GM18909 (cell line): ENCODE measurements at regions not wholly inside any gene's neighbourhood (a gene's known extent, or its start where the extent isn't known, plus 50 kb on each side); places are given as distances from the start of the nearest gene placed in this dataset.

ENCODE experiments used
- ATAC-seq: cut with Tn5 transposase; IDR thresholded peaks from one replicate; pipeline ENCODE4 v1.9.1; 2021; ENCODE audit warnings: mild to moderate bottlenecking; ENCODE audit not compliant: unreplicated experiment, poor library complexity

DNA sequence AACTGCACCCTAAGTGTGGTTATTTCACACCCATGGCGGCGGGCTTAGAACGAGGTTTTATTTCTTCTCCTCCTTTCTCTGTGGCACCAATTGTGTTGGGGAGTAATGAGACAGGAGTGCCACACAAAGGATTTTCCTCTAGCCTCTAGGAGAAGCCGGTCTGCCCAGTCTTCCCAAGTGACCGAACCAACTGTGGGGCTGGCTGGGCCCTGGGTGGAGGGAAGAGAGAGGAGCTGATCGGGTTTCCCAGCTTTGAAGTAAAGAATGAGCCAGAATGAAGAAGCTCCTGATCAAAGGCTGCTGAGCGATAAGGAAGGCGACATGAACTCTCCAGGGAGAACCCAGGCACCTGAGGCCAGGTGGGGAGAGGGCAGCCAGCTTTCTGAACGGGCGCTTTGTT, 616.0 kb upstream of the BTBD3 start:
- ATAC-seq: no peak

DNA sequence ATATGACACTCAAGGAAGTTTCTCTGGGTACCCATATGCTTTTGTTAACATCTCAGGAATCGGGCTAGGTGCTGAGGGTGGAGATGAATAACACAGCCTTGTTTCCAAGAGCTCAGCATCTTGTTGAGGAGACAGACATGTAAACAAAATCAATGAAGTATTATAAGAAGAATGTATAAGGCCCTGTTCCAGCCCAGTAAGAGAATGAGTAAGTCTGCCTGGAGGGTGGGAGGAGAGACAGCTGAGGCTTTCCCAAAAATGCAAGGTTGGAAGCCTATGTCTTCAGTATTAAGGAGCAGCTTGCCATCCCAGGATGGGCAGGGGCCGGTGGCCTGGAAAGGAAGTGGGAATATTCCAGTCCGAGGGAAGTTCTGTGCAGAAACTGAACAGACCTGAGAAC, 615.3 kb upstream of the BTBD3 start:
- no peak for ATAC-seq

DNA sequence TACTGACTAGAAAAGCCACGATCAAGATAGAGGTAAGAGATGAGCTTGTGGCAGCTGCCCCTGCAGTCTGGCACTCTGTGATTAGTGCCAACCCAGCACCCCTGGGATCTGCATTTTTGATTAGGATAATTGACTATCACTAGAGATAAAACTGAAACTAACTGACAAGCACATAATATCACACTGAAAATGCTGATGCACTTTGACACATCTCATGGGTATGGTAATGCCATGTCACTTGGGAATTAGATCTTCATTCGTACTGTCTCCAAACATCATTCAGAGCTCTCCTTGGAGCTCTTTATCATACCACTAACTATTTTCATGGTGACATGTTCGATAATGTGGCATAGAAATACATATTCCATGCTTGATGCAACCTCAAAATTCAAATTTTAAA, 612.9 kb upstream of the BTBD3 start:
- ATAC-seq: no peak

DNA sequence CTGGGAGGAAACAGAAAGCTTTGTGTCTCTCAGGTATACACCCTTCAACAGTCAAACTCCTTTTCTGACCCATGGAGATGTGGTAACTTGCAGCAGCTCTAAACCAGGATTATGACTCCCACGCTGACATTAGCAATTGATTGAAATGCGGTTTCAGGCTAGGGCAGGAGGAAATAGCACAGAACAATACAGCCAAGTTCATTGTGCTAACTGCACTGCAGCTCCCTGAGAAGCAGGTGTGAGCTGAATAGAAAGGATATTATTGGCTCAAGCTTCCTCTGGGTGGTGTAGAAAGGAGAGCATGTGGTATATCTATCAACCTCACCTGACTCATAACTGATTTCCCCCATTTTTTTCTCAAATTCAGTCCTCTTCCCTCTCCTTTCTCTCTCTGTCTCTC, 612.3 kb upstream of the BTBD3 start:
- ATAC-seq: peak; percentile 46

DNA sequence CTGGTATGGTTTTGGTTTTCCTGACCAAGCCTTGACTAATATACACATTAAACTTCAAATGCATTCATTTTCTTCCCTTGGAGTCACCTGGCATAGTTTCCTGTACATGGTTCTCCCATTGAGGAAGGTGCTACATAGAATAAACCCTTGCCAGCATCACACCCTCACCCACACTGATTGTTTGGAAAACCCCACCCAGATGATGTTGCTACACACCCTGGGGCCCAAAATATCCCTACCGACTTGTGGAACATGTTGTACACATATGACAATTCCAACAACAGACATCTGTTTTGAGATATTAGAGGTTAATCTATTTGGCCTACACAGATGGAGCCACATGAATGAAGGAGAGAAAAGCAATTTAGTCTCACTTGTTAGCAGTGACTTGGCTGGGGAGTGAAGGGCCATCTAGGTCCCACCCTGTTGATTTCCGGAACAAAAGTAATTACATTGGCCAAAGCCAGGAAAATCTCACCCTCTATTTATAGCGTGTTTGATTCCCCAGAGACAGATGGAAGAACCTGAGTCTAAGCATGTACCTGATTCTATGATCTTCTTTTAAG, 606.0 kb upstream of the BTBD3 start:
- ATAC-seq: no peak

DNA sequence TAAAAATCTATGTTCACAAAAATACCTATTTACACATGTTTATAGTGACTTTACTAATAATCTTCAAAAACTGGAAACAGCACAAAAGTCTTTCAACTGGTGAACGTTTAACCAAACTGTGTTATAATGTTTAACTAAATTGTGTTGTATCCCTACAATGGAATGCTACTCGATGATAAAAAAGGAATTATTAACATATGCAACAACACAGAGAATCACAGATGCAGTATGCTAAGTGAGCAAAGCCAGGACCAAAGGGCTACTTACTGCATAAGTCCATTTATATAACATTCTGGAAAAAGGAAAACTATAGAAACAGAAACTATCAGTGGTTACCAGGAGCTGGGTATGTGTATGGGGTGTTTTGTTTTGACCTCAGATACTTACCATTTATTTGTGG, 602.2 kb upstream of the BTBD3 start:
- ATAC-seq: no peak

DNA sequence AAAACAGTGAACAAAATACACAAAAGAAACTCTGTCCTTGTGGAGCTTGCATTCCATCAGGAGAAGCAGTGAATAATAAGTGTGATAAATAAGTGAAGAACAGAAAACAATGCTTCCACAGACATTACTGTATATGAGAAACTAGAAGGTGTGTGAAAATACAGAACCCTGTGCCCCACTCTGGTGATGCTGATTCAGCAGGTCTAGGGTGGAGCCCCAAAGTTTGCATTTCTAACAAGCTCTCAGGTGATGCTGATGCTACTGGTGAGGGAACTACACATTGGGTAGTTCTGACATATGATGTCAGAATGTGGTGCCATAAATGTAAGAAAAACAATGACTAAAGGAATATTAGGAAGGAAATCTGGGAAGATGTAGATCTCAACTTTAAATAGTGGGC, 601.4 kb upstream of the BTBD3 start:
- ATAC-seq: no peak

DNA sequence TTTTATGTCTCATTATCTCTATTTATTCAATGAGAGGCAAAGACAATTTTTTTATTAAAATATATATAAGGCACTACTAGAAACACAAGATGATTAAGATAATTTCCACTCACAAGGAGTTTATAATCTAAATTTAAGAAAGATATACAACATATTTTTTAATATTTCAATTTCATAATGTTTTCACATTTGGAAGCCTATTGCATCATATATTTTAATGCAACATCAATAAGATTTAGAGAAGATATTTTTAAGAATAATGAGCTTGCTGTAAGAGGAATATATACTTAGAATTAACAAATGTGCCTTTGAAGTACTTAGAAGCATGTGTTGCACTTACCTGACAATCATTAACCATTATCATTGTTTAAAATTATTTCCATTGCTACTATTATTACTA, 597.7 kb upstream of the BTBD3 start:
- ATAC-seq: no peak

DNA sequence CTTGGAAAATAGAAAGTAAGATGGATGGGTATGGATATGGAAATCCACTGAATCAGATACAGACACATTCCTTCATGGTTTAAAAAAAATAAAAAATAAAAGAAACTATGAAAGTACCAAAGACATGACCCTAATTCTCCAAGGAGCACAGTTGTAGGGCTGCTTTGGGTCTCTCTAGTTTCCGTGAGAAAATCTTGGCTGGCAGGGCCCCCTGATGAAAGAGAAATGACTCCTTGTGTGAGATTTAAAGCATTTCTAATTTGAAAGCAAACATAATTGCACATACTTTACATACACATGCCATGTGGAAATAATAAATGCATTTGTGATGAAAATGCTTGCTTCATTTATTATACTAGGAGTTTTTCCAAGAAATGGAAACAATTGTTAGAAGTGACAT, 593.9 kb upstream of the BTBD3 start:
- ATAC-seq: no peak

DNA sequence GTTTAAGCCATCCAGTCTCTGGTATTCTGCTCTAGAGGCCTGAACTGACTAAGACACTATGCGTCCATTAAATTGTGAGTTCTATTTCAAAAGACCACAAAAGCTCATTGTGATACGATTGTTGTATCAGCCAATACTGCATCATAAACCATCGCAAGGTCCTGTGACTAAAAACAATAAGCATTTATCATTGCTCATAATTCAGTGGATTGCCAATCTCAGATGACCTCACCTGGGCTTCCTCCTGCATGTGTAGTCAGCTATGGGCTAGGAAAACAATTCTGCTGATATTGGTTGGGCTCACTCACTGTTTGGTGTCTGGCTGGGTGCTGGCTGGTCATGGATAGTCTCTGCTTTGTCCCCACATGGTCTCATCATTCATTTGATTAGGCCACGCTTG, 592.7 kb upstream of the BTBD3 start:
- ATAC-seq: no peak

DNA sequence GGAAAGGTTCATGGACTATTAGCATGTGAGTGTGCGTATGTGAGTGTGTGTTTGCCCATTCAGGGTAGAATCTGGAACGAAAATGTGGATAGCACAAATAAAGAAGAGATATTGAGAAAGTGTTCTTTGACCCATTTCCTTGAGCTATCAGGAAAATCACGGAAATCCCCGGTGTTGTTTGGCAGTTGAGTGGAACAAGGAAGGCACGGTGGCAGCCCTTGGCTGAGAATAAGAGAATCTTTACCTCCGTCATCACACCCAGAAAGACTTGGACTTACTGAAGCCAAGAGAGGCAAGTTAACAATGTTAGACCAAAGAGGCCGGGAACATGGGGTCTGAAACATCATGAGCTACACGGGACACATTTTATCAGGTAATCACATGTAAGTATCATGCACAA, 588.9 kb upstream of the BTBD3 start:
- ATAC-seq: no peak

DNA sequence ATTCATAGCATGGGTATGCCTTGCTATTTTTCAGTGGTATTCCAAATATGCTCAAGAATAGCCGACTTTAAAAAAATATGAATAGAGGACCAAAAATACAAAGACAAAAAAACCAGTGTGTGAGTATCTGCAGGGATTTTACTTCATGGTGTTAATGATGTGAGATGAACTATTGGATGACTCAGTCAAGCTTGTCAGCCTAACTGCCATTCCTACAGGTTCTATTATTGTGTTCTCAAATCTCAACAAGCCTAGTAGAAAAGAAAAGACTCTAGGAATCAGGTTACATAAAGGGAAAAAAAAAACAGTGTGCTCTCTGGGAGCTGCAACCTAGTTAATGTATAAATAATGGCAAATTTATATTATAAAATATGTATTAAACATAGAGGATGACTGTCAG, 588.4 kb upstream of the BTBD3 start:
- ATAC-seq: no peak

DNA sequence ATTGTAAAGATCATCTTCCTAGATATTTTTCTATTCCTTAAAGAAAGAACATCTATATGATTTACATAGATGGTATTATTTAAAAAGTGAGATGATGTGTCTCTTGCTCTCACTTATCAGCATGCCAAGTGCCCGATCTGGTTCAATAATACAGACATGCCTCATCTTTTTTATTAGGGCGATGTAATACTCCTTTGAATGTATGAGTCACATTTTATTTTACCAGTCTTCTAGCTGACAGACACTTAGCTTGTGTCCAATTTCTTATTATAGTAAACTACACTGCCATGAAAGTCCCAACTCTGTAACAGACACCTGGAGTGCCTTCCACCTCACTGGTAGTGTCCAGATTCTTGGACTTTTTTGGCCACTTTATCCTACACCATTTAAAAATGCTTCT, 586.6 kb upstream of the BTBD3 start:
- ATAC-seq: no peak

DNA sequence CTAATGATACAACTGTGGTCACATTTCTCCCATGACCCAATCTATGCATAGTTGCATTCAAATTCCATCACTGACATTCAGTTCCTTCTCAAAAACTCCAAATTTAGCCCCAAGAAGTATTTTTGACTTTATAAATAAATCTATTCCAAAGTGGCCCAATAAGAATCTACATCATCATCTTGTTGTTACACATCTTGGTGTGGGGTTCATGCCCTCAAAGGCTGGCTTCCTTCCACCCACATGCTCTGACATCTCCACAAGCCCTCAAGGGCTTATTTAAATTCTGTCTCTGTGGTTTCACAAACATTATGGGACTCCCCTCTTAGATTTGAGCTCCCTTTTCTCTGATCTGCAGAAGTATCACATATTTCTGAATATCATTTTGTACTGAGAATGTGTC, 585.3 kb upstream of the BTBD3 start:
- ATAC-seq: no peak

DNA sequence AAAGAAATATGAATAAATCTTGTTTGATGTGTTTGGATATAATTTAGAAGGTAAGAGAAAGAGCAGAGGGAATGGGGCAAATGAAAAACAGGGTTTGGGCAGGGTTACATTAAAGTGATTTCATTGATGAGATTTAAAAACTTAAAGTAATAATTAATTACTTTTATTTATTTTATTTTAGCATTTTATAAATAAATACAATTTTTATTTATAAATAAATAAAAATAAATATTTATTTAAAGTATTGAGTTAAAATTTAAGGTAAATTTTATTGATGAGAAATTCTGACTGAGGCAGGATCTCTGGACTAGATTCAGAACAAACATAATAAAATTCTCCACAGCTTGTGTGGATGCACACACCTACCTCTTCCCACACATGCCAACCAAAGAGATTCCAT, 584.1 kb upstream of the BTBD3 start:
- no peak for ATAC-seq

DNA sequence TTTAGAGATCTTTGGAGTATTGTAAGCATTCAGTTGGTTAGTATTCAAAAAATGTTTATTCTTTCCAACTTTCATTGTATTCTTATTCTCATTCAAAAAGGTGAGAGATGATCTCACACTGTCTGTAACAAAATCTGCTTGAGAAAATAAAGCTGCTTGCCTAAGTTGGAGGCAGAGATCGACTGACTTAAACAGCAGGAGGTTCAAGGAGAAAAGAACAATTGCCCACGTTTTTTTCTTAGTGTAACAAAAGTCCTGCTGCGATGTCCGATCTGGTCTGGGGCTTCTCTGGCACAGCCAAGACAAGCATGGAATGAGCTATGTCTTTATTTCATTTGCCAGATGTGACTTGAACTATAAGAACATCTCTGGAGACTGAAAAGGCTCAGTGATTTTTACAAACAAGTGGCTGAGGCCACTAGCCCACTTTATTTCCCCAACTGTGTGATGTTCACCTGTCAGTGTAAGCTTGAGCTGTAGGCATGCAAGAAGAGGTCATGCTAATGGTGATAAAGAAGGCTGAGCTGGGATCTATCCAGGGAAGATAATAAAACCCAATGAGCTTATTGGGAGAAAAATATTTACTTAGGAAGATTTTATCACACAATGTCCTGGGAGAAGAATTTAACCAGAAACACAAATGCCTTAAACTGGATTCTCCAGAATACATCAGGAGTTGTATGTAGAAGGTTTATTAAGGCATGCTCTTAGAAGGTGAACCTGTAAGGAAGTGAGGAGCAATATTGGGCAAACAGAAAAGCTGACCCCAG, 580.1 kb upstream of the BTBD3 start:
- ATAC-seq: no peak

DNA sequence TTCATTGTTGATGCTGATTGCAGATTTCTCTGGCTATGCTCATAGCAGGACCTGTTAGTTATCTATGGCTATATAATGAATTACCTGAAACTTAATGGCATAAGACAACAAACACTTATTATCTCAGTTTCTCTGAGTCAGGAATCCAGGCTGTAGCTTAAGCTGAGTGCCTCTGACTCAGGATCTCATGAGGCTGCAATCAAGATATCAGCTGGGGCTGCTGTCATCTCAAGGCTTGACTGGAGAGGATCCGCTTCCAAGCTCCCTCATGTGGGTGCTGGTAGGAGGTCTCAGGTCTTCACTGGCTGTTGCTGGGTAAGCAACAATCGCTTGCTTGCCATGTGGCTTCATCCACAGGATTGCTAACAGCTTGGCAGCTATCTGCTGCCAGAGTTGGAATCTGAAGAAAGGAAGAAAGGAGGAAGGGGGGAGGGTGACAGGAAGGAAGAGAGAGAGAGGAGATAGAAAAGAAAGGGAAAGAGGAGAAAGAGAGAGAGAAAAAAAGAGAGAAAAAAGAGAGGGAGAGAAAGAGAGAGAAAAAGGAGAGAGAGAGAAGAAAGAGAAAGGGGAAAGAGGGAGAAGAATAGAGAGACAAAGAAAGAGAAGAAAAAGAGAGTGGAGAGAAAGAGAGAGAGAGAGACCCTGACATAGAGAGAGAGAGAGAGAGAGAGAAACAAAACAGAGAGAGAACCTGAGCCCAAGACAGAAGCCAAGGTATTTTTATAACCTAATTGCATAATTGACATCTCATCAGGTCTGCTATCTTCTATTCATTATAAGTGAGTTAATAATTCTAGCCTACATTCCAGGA, 579.0 kb upstream of the BTBD3 start:
- ATAC-seq: no peak

DNA sequence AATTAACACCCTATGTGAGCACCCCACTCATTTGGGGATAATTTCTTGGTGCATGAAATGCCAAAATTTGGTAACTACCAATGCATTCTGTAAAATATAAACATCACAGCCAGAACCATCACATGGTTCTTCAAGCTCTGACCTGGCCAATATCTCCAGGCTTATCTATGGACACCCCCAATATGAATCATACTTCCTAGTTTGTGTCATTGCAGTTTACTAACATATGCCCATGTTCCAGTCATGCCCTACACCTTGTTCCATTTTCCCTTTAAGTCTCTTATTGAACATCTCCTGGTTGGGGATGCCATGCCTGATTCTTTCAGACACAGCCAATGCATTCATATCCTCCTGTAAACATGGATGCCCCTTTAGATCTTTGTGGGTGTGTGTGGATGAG, 572.8 kb upstream of the BTBD3 start:
- no peak for ATAC-seq

DNA sequence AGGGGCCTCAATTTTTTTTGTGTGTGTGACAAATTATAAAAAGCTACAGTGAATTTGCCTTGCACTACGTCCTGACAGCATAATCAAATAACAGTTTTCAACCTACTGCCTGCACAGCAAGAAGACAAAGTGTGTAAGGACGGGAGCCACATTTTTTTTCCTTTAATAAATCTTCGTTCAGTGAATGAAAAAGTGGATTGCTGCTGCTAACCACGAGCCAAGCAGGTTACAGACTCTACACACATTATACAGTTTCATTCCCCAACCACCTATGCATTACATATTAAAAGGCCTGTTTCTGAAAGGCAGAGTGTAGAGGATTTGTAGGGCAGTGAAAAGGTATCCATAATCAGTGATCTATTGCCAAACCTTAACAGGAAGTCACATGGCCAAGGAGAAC, 570.0 kb upstream of the BTBD3 start:
- ATAC-seq: no peak

DNA sequence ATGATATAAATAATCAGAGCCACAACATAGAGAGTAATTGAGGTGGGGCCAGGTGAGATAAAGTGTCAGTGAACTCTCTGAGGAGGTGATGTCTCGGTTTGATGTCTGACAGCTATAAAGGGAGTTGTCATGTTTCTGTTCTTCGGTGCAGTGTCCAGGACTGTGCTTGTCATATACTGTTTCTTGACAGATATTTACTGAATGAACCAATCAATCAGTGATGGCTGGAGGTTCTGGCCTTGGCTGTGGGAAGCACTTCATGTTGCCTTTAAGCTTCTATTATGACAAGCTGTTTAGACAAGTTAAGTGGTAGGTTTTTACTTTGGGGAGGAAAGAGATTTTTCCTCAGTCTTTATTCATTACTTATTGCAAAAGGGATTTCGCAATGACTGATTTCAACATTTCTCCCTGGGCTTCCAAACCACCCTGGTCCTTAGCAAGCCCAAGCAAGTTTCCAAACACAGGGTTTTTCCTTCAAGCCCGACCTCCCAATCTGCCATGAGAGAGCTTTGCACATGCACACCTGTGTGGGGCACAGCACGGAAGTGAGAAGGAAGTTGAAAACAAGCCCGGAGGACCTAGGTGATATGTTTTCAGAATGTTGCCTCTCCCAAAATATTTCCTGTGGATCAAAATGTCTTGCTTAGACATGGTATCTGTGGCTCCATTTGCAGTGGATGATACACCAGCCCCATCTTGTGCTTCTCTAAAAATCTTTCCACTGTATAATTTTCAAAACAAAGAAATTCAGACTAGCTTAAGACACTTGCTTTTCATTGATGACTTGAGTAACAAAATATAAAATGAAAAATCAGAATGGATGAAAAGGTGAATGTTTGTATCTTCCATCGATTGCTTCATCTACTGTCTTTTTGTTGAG, 567.3 kb upstream of the BTBD3 start:
- no peak for ATAC-seq

DNA sequence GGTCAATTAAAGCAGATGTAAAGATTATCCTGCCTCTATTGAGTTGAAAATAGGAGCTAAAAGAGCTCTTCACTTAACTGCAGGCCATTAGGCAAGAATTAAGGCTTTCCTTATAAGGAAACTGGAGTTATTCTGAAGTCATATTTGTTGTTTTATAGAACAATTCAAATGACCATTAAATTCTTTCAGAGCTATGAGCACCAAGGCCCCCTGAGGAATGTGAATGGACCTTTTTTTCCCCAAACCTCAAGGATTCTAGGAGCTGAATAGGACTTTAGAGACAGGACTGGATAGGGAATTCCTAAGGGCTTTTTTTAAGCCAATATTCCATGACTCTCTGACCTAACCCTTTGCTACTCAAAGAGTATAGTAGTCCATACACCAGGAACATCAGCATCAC, 565.7 kb upstream of the BTBD3 start:
- no peak for ATAC-seq
